HL-60 (cell line): ENCODE measurements at regions not wholly inside any gene's neighbourhood (a gene's known extent, or its start where the extent isn't known, plus 50 kb on each side); places are given as distances from the start of the nearest gene placed in this dataset.

ENCODE experiments used
- DNase-seq, 2 experiments: peaks; one replicate each; pipeline ENCODE4 v3.0.0-alpha.2; 2010 to 2020; ENCODE audit warnings: low read depth in 1 of 2, low spot score in 1 of 2
- H3K27ac ChIP-seq: fragments of 250-450 bp; sonication (Bioruptor Pico); replicated peaks from 2 replicates; pipeline ENCODE4 v1.5.1; 2020; ENCODE audit warnings: mild to moderate bottlenecking, moderate library complexity
- H3K27me3 ChIP-seq: fragments of 250-450 bp; sonication (Bioruptor Pico); 2 replicates; pipeline ENCODE4 v1.5.1; 2021; ENCODE audit warnings: mild to moderate bottlenecking, moderate library complexity; ENCODE audit not compliant: insufficient read depth, poor library complexity, severe bottlenecking
- H3K4me3 ChIP-seq: replicated peaks from 2 replicates; pipeline ENCODE4 v1.5.1; 2011; ENCODE audit warnings: mild to moderate bottlenecking, control low read depth, low read length; ENCODE audit not compliant: insufficient read depth
- CTCF ChIP-seq: IDR thresholded peaks from one replicate; pipeline ENCODE4 v1.5.1; 2011; ENCODE audit warnings: low read length, control low read depth, inconsistent platforms; ENCODE audit not compliant: insufficient read depth
- GABPA ChIP-seq: IDR thresholded peaks from 2 replicates; pipeline ENCODE4 v1.6.1; 2012; ENCODE audit warnings: low read depth
- POLR2AphosphoS5 ChIP-seq: IDR thresholded peaks from 2 replicates; pipeline ENCODE4 v1.6.1; 2012; ENCODE audit warnings: low read depth
- SPI1 ChIP-seq: IDR thresholded peaks from 2 replicates; pipeline ENCODE4 v1.6.1; 2012; ENCODE audit warnings: low read depth, mild to moderate bottlenecking, borderline replicate concordance
- TF ChIP-seq, protein P1 (sequence below): IDR thresholded peaks from 2 replicates; pipeline ENCODE4 v1.6.1; 2012; ENCODE audit warnings: low read depth; ENCODE audit not compliant: insufficient replicate concordance

GRCh38 chr2:156756516-156756915 is 320.3 kb downstream of the GPD2 start:
- TF ChIP-seq SPI1 (no peak), CTCF (no peak), GABPA (no peak), POLR2AphosphoS5 (no peak)
- TF ChIP-seq, protein P1, sequence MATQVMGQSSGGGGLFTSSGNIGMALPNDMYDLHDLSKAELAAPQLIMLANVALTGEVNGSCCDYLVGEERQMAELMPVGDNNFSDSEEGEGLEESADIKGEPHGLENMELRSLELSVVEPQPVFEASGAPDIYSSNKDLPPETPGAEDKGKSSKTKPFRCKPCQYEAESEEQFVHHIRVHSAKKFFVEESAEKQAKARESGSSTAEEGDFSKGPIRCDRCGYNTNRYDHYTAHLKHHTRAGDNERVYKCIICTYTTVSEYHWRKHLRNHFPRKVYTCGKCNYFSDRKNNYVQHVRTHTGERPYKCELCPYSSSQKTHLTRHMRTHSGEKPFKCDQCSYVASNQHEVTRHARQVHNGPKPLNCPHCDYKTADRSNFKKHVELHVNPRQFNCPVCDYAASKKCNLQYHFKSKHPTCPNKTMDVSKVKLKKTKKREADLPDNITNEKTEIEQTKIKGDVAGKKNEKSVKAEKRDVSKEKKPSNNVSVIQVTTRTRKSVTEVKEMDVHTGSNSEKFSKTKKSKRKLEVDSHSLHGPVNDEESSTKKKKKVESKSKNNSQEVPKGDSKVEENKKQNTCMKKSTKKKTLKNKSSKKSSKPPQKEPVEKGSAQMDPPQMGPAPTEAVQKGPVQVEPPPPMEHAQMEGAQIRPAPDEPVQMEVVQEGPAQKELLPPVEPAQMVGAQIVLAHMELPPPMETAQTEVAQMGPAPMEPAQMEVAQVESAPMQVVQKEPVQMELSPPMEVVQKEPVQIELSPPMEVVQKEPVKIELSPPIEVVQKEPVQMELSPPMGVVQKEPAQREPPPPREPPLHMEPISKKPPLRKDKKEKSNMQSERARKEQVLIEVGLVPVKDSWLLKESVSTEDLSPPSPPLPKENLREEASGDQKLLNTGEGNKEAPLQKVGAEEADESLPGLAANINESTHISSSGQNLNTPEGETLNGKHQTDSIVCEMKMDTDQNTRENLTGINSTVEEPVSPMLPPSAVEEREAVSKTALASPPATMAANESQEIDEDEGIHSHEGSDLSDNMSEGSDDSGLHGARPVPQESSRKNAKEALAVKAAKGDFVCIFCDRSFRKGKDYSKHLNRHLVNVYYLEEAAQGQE, result no peak
- DNase-seq, result no peak
- no peak overlapping the region for H3K27ac ChIP-seq
- no peaks in the 10 kb centered on the region for H3K27me3 ChIP-seq
- no peak overlapping the region for H3K4me3 ChIP-seq

DNA sequence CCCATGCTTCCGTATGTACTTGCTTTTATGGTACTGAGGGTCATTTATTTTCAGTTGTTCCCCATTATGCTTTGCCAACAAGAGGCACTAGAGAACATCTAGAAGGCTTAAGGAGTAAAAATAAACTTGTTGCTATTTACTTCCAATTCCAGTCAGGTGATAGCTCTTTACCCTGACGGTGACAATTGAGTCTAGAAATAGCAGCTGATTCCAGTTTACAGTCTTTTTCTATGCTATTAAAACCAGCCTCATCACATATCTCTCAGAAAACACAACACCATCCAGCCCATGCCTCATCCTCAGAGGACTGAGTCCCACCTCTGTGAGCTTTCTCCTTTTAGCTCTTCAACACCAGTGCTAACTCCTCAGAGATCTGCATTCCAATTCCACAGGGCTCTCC is 327.0 kb downstream of the GPD2 start:
- DNase-seq, result no peak
- TF ChIP-seq, protein P1, result no peak
- TF ChIP-seq SPI1 (no peak), POLR2AphosphoS5 (no peak), CTCF (no peak), GABPA (no peak)
- H3K4me3 ChIP-seq, result no peak overlapping the region

GRCh38 chr2:156765043-156765442 is 328.9 kb downstream of the GPD2 start:
- Histone ChIP-seq H3K4me3 (no peak overlapping the region), H3K27me3 (no peaks in the 10 kb centered on the region), H3K27ac (no peak overlapping the region)
- no peak for DNase-seq
- no peak for TF ChIP-seq SPI1
- TF ChIP-seq, protein P1, result no peak

More for the DNA sequence above, 327.0 kb downstream of the GPD2 start:
- H3K27ac ChIP-seq, result no peak overlapping the region
- no peaks in the 10 kb centered on the region for H3K27me3 ChIP-seq

DNA sequence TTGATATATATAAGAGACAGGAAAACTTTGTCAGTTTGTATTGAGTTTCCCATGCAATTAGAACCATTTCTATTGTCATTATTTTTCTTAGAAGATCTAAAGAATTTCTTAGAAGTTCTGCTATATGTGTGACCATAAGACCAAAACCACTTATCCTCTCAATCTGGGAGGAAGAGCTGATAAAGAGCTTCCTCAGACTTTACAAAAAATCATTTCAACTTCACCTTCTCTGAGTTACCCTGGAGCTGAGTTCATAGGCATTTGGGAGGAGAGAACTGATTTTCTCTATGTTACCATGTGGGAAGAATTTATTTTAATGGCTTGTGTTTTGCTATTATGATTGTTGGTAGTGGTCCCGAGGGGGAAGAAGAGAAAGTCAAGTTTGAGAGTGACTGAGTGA is 329.3 kb downstream of the GPD2 start:
- H3K4me3 ChIP-seq, result no peak overlapping the region
- TF ChIP-seq POLR2AphosphoS5 (no peak), GABPA (no peak), SPI1 (no peak), CTCF (no peak)
- TF ChIP-seq, protein P1, result no peak
- H3K27ac ChIP-seq, result no peak overlapping the region
- H3K27me3 ChIP-seq, result no peaks in the 10 kb centered on the region
- DNase-seq, result no peak
